Activated CD4-positive, CD25-positive, alpha-beta regulatory T cell treated with anti-CD3 and anti-CD28 coated beads, Interleukin-2, amount 50 U/mL, for 24 hours (primary cell): ENCODE measurements at regions not wholly inside any gene's neighbourhood (a gene's known extent, or its start where the extent isn't known, plus 50 kb on each side); places are given as distances from the start of the nearest gene placed in this dataset.

Source experiments
- ATAC-seq, 2 donors: fragments of 150-1000 bp; cut with Tn5 transposase; one replicate each; pipeline ENCODE4 v1.10.0; 2021; ENCODE audit warnings: mild to moderate bottlenecking in 1 of 2, moderate library complexity in 1 of 2

- ATAC-seq: no peak
These were observed 186.2 kb downstream of the EFNB2 start for GRCh38 chr13:106349080-106349931.

- no peak for ATAC-seq
These were observed 187.2 kb downstream of the EFNB2 start for GRCh38 chr13:106348075-106348840.

GRCh38 chr13:106344342-106344741 is 191.1 kb downstream of the EFNB2 start:
- no peak for ATAC-seq

- ATAC-seq: no peak
These were observed 191.6 kb downstream of the EFNB2 start for GRCh38 chr13:106343836-106344235.

GRCh38 chr13:106340249-106340648 is 195.2 kb downstream of the EFNB2 start:
- no peak for ATAC-seq

- ATAC-seq: no peak
These were observed 198.2 kb downstream of the EFNB2 start for GRCh38 chr13:106337096-106337850.

- ATAC-seq: no peak
These were observed 198.8 kb downstream of the EFNB2 start for GRCh38 chr13:106336668-106337067.

GRCh38 chr13:106332621-106333020 is 202.8 kb downstream of the EFNB2 start:
- ATAC-seq: no peak

GRCh38 chr13:106331116-106331515 is 204.3 kb downstream of the EFNB2 start:
- no peak for ATAC-seq

GRCh38 chr13:106329941-106330340 is 205.5 kb downstream of the EFNB2 start:
- no peak for ATAC-seq

- ATAC-seq: no peak
These were observed 208.7 kb downstream of the EFNB2 start for GRCh38 chr13:106326751-106327150.

- ATAC-seq: no peak
These were observed 211.0 kb downstream of the EFNB2 start for GRCh38 chr13:106324444-106324843.

GRCh38 chr13:106322628-106323027 is 212.8 kb downstream of the EFNB2 start:
- no peak for ATAC-seq

GRCh38 chr13:106318941-106319411 is 216.5 kb downstream of the EFNB2 start:
- no peak for ATAC-seq

GRCh38 chr13:106314417-106314816 is 221.0 kb downstream of the EFNB2 start:
- no peak for ATAC-seq

- no peak for ATAC-seq
These were observed 224.5 kb downstream of the EFNB2 start for GRCh38 chr13:106311004-106311403.

GRCh38 chr13:106310291-106310865 is 225.1 kb downstream of the EFNB2 start:
- no peak for ATAC-seq

- no peak for ATAC-seq
These were observed 228.6 kb downstream of the EFNB2 start for GRCh38 chr13:106306748-106307277.

- no peak for ATAC-seq
These were observed 232.6 kb downstream of the EFNB2 start for GRCh38 chr13:106302843-106303242.

GRCh38 chr13:106302011-106302410 is 233.5 kb downstream of the EFNB2 start:
- ATAC-seq: no peak

- no peak for ATAC-seq
These were observed 235.8 kb downstream of the EFNB2 start for GRCh38 chr13:106299621-106300020.

GRCh38 chr13:106297283-106297682 is 238.2 kb downstream of the EFNB2 start:
- no peak for ATAC-seq
